GM04503 (cell line): ENCODE measurements at regions not wholly inside any gene's neighbourhood (a gene's known extent, or its start where the extent isn't known, plus 50 kb on each side); places are given as distances from the start of the nearest gene placed in this dataset.
"Not testable (repeated sequence)": the region's sequence is repeated elsewhere in the genome, so short reads cannot be mapped to it uniquely, and the experiment has no call there.

Experiments
- DNase-seq: peaks from one replicate; pipeline ENCODE4 v3.0.0-alpha.2; 2012; ENCODE audit warnings: low read depth

DNA sequence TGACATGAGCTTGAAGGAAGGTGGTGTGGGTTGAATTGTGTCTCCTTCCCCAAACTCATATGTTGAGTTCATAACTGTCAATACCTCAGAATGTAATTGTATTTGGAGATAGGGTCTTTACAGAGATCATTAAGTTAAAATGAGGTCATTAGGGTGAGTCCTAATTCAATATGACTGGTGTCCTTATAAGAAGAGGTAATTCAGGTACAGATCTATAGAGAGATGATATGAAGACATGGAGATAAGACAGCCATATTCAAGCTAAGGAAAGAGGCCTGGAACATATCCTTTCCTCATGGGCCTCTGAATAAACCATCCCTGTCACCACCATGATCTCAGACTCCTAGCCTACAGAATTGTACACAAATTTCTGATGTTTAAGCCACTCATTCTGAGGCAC lies 514.7 kb upstream of the MGAT4C start:
- no peak for DNase-seq

GRCh38 chr12:86748894-86749293 lies 492.7 kb upstream of the MGAT4C start:
- no peak for DNase-seq

DNA sequence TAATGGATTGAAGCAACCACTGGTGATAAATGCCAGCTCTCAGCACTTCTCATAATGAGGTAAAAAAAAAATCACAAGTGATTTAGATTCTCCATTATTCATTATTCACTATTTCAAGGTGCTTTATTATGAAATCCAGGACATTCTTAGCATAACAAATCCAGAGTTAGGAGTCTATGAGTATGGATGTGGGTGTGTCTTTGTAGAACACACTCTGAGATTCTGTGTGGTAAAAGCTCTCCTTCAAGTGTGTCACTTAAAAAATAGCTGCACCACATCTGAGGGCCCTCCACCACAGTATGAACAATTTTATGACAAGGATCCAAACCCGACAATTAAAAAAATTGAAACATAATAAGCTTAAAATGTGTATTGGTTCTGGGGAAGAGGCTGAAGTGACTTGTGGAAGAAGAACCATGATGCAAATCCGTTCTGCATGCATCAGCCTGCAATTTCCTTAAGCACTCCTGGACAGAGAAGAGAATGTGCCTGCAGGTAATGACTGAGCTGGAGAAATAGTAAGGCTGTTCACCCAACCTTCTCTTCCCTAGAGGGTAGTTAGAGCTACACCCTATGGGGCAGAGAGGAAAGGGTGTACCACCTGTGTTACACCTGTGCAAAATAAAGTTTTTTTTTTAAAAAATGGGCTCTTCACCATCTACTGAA lies 488.5 kb upstream of the MGAT4C start:
- DNase-seq, result no peak

GRCh38 chr12:86743875-86744536 lies 487.8 kb upstream of the MGAT4C start:
- DNase-seq, result no peak

- no peak for DNase-seq
Measured at GRCh38 chr12:86741531-86741930, 485.3 kb upstream of the MGAT4C start.

GRCh38 chr12:86735851-86736250 lies 479.7 kb upstream of the MGAT4C start:
- no peak for DNase-seq

DNA sequence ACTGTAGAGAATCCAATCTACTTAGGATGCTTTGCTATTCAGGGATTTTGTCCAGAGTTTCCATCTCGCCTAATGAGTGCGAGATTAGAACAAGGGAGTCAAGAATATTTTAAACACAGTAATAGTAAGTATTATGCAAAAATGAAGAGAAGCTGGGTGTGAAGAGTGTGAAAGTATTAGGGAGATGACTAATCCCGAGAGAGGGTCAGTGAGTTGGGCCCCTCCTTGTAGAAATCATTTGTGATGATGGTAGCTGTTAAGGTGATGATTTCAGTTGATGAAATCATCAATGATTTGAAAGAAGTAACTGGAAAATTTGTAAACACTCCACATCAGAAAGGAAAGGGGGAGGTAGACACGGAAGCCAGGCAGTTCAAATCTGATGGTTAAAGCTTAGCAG lies 478.9 kb upstream of the MGAT4C start:
- DNase-seq, result no peak

- no peak for DNase-seq
Measured at GRCh38 chr12:86730233-86730632, 474.0 kb upstream of the MGAT4C start.

DNA sequence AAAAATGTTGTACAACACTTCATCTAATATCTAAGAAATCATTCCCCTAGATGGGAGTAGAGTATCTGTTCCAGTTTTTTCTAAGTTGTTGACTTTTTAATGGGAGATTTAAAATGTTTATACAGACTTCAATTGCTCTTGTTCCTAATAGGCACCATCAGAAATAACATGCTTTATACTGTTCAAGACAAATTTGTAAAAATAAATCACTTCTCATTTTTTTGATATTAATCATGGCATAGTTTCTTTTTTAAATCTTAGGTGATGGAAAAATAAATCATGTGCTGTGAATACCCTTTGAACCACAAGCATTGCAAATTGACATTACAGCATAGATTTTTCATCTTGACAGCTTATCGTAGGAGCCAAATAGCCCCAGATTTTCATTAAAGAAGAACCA lies 473.5 kb upstream of the MGAT4C start:
- no peak for DNase-seq

DNA sequence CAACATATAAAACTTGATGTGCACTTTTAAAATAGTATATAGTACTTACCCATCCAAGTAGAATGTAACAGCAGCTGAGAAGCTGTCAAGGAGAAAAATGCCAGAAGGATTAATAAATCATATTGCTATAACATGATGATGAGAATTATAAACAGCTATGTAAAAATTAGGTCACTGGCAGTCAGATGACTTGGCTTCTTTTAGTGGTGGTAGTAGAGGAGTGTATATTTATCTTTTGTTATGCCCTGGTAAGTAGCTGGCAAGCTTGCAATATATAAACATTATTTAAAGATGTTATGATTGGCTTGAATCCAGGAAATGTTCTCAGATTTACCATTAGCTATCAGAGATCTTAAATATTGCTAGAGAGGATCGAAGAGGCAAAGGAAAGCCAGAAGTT lies 471.0 kb upstream of the MGAT4C start:
- no peak for DNase-seq

- peak; percentile 57 for DNase-seq
Measured at GRCh38 chr12:86724716-86725115, 468.5 kb upstream of the MGAT4C start.

DNA sequence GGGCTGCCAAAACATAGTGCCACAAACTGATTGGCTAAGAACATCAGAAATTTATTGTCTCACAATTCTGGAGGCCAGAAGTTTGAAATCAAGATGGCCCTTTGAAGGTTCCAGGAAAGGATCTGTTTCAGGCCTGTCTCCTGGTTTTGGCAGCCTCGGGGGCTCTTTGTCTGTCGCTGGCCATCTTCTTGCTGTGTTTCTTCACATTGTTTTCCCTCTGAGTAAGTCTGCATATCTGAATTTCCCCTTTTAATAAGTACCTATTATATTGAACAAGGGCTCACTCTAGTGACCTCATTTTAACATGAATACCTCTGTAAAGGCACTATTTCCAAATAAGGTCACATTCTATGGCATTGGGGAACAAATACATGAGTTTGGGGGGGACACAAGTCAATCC lies 467.1 kb upstream of the MGAT4C start:
- DNase-seq, result no peak

DNA sequence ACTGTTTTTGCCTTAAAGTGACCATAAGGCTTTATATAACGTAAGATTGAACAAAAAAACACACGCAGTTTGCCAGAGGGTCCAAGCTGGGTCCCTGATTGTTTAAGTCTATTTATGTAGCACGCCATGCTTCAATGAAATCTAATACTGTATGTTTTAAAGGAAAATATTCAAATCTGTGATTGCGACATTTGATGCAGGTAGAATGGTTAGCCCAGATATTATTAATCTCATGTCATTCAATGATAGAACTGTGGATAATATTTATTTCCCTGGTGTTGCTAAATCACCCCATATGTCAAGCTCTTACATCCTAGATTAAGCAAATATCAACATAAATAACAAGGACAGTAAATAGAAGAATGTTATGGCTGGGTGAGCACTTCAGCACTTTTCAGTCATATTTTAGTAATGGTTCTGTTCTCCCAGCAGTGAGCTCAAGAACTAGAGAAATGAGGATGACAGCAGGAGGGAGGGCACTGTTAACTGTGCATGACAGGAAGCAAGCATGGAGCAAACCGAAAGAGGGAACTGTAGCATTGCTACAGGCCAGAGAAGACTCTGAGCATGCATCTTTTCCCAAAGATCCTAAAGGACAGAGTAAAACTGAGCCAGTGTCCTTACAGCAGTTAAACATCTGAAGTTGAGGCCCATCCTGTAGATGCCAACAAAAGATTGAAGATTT lies 465.7 kb upstream of the MGAT4C start:
- no peak for DNase-seq

- no peak for DNase-seq
Measured at GRCh38 chr12:86719381-86719780, 463.2 kb upstream of the MGAT4C start.

DNA sequence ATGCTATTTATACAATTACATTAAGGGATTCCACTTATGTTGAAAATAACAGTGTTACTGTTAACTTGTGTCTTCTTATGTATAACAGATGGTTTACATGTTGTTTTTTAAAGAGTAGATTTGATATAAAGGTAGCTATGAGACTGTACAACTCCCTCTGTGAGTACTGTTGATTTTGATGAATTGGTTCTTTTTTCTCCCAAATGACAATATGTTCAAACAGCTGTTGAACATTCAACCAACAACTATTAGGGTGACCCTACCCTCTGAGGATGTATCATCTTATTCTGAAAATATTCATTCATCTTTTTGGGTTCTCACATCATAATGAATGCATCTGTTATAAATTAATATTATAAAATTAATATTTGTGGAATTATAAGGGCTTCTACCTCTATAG lies 456.9 kb upstream of the MGAT4C start:
- DNase-seq, result no peak

GRCh38 chr12:86712425-86712843 lies 456.2 kb upstream of the MGAT4C start:
- DNase-seq, result peak; percentile 94

DNA sequence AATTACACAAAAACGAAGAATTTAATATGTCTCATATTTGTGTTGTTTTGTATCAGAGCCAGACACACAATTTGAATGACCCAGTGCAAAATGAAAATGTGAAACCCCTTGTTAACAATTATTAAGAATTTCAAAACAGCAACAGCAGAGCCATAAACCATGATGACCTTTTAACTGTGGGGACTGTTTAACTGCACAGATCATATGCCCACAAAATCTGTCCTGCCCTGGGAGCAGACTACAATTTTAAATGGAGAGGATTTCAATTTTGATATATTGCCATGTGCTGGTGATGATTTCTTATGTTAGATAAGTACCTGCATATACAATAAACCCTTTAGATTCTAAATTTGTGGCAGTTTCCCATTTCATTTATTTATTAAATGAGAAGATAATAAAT lies 455.5 kb upstream of the MGAT4C start:
- no peak for DNase-seq

DNA sequence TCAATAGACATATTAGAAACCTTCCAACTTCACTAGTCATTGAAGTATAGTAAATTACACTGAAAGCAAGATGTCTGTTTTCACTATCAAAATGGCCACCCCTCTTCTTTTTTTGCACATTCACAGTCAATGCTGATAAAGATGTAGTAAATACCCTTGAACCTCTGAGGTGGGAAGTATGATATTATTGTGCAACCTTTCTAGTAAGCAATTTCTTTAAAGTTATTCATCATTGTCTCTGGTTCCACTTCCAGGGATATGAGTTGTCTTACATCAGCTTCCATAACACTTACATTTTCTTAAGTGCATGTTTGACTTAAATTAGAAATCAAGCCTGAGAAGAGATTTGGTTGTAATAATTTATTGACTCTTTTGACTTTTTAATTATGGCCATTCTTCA lies 453.9 kb upstream of the MGAT4C start:
- no peak for DNase-seq

GRCh38 chr12:86709017-86709416 lies 452.8 kb upstream of the MGAT4C start:
- not testable (repeated sequence) for DNase-seq

DNA sequence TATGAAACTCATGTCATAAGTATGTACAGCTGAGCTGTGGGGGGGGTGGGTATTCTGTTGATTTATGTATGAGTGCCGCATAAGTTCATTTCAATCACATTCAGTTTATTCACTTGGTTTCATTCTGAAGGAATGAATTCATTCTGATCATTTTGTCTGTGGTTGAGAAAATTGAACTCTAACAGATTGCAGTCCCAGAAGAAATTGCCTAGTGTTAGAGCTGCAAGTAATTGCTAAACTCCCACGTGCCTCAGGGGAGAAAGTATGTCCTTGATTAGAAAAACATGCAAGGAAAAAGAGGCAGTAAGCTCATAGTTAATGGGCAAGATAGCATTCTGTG lies 442.4 kb upstream of the MGAT4C start:
- peak; percentile 53 for DNase-seq

DNA sequence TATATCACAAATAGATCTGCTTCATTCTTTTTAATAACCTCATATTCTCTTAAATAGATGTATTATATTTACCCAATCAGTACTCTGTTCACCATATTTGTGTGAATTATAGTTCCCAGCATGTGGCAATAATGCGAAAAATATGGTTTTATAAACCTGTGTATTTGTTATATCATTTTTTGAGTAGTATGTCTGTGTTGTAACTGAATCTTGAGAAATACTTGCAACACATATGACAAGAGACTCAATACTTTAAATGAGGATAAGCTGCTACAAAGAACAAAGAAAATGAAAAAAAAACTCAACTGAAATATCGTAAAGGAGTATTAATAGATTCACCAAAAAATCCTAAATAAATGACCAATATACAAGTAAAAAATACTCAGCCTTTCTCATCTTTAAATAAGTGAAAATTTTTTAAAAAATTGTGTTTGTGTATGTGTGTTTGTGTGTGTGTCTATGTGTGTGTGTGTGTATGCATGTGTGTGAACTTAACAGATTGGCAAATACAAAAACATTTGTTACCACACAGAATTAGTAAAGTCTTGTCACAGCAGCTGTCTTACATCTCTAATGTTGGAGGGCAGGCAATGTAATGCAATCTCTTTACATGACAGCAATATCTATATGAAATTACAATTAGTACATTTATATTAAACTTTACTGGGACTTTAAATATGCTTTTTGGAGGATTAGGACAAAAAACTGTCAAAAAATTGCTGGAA lies 441.9 kb upstream of the MGAT4C start:
- no peak for DNase-seq

- DNase-seq, result no peak
Measured at GRCh38 chr12:86683568-86684304, 427.5 kb upstream of the MGAT4C start.
